OCI-LY7 (cell line): ENCODE measurements at regions not wholly inside any gene's neighbourhood (a gene's known extent, or its start where the extent isn't known, plus 50 kb on each side); places are given as distances from the start of the nearest gene placed in this dataset.

Source experiments
- CTCF ChIP-seq: fragments of 200-600 bp; sonication (generic); conservative IDR thresholded peaks from 2 replicates; pipeline ENCODE4 v1.5.1; 2014; ENCODE audit warnings: mild to moderate bottlenecking, antibody characterized with exemption, low read length, moderate library complexity, mixed read lengths
- EZH2phosphoT487 ChIP-seq: fragments of 200-600 bp; sonication (generic); IDR thresholded peaks from 2 replicates; pipeline ENCODE4 v1.6.1; 2018; ENCODE audit warnings: low read depth, borderline replicate concordance, mild to moderate bottlenecking, mixed run types, antibody characterized with exemption, low read length, moderate library complexity, mixed read lengths

GRCh38 chr5:2010940-2011339 lies 128.2 kb upstream of the IRX4 start:
- TF ChIP-seq CTCF, result no peak
- TF ChIP-seq EZH2phosphoT487, result no peak
